Left ventricle myocardium inferior (tissue), 1 donor: ENCODE measurements at regions not wholly inside any gene's neighbourhood (a gene's known extent, or its start where the extent isn't known, plus 50 kb on each side); places are given as distances from the start of the nearest gene placed in this dataset.

Experiments
- DNase-seq: peaks from one replicate; pipeline ENCODE4 v3.0.0-alpha.2; 2020
- H3K27ac ChIP-seq: fragments of 200-600 bp; replicated peaks from 2 replicates; pipeline ENCODE4 v1.8.0; 2021
- H3K27me3 ChIP-seq: fragments of 200-600 bp; 2 replicates; pipeline ENCODE4 v1.8.0; 2021; ENCODE audit warnings: low read depth
- H3K36me3 ChIP-seq: fragments of 200-600 bp; 2 replicates; pipeline ENCODE4 v1.8.0; 2021
- H3K4me1 ChIP-seq: fragments of 200-600 bp; 2 replicates; pipeline ENCODE4 v1.8.0; 2021
- H3K4me3 ChIP-seq: fragments of 200-600 bp; 2 replicates; pipeline ENCODE4 v1.8.0; 2021; ENCODE audit warnings: mild to moderate bottlenecking, moderate library complexity
- H3K9me3 ChIP-seq: fragments of 200-600 bp; replicated peaks from 2 replicates; pipeline ENCODE4 v1.8.0; 2021
- intact Hi-C: fragments of 100-400 bp; cut with micrococcal nuclease; formaldehyde crosslinking; loops from one replicate; pipeline ENCODE4 v1.11.0; 2022
- TF ChIP-seq, protein P1 (sequence below): fragments of 200-600 bp; IDR thresholded peaks from 2 replicates; pipeline ENCODE4 v1.8.0; 2021; ENCODE audit warnings: antibody characterized with exemption, mild to moderate bottlenecking, borderline replicate concordance
- donor health status: DM: no; HTN: yes; CAD: no; lungs with severe emphysema.

DNA sequence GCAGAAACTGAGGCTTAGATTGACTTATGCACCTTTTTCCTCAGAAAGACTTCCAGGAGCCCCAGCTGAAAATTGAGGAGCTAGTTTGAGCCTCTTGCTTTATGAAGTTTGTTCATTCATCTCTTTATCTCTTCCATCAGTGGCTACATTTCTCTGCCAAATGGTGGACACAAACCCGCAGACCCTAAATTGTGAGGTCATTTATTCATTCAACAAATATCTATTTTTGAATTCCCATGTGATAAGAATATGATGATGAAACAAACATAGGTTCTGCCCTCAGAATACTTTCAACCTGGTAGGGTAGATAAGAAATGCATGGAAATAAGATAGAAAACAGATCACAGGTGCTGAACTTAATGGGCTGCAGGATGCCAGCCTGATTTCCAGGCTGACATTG, 309.4 kb downstream of the TNS1 start:
- H3K27ac ChIP-seq: no peak overlapping the region
- intact Hi-C loops: no loop called here
- no peak for DNase-seq
- H3K27me3 ChIP-seq: no peaks in the 10 kb centered on the region
- no peaks in the 10 kb centered on the region for H3K9me3 ChIP-seq
- no peaks in the 10 kb centered on the region for H3K4me1 ChIP-seq
- H3K4me3 ChIP-seq: no peak overlapping the region
- TF ChIP-seq, protein P1, sequence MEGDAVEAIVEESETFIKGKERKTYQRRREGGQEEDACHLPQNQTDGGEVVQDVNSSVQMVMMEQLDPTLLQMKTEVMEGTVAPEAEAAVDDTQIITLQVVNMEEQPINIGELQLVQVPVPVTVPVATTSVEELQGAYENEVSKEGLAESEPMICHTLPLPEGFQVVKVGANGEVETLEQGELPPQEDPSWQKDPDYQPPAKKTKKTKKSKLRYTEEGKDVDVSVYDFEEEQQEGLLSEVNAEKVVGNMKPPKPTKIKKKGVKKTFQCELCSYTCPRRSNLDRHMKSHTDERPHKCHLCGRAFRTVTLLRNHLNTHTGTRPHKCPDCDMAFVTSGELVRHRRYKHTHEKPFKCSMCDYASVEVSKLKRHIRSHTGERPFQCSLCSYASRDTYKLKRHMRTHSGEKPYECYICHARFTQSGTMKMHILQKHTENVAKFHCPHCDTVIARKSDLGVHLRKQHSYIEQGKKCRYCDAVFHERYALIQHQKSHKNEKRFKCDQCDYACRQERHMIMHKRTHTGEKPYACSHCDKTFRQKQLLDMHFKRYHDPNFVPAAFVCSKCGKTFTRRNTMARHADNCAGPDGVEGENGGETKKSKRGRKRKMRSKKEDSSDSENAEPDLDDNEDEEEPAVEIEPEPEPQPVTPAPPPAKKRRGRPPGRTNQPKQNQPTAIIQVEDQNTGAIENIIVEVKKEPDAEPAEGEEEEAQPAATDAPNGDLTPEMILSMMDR: no peak
- no peaks in the 10 kb centered on the region for H3K36me3 ChIP-seq

DNA sequence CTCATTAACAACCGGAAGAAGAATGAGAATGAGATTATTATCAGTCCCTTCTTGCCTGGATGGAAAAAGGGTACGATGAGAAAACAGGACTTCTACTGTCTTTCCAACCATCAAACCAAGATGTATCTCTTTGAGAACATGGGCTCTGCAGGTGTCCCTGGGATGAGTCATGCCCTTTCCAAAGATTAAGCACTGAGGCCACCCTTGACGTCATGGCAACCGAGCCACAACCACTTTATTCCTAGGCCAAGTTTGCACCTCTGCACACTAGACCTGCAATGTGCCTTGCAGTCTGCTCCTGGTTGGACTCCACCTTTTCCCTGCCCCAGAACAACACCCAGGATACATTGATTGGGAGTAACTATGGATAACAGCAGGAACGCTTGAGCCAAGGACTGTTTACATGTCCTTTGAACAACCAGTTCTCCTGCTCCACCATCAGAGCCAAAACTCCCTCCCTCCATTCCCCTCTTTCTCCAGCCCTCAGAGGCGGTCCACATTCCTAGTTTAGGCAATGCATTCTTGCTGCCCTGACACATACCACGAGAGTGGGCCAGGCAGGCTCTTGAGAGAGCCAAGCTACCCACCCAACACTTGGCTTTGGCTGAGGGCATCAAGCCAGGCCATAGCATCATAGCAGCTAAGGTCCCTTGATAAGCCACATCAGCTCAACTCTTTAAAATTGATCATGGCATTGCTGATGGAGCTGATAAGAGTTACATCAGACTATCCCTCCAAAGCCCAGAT, 310.7 kb downstream of the TNS1 start:
- Histone ChIP-seq H3K27ac (no peak overlapping the region), H3K4me1 (no peaks in the 10 kb centered on the region), H3K9me3 (no peaks in the 10 kb centered on the region), H3K27me3 (no peaks in the 10 kb centered on the region), H3K4me3 (no peak overlapping the region), H3K36me3 (no peaks in the 10 kb centered on the region)
- DNase-seq: peak; percentile 33
- TF ChIP-seq, protein P1: no peak
- intact Hi-C loops: no loop called here

DNA sequence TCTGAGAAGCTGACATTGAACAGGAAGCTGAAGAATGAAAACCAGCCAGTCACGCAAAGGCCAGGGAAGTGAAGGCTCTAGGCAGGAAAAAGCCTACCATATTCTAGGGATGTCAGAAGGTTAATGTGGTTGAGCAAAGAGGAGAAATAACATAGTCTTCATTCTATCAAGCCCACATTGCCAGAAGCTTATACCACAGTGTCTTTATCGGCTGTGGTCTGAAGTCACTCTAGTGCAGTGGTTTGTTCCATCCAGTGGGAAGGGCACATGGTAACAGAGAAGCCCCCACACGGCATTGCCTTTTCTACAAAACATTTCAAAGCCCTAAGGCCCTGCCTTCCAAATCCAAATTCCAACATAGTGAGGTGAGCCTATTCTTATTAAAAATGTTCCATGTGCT, 311.3 kb downstream of the TNS1 start:
- Histone ChIP-seq H3K4me1 (no peaks in the 10 kb centered on the region), H3K27me3 (no peaks in the 10 kb centered on the region), H3K9me3 (no peaks in the 10 kb centered on the region), H3K36me3 (no peaks in the 10 kb centered on the region), H3K27ac (no peak overlapping the region), H3K4me3 (no peak overlapping the region)
- no peak for DNase-seq
- TF ChIP-seq, protein P1: no peak
- intact Hi-C loops: no loop called here

DNA sequence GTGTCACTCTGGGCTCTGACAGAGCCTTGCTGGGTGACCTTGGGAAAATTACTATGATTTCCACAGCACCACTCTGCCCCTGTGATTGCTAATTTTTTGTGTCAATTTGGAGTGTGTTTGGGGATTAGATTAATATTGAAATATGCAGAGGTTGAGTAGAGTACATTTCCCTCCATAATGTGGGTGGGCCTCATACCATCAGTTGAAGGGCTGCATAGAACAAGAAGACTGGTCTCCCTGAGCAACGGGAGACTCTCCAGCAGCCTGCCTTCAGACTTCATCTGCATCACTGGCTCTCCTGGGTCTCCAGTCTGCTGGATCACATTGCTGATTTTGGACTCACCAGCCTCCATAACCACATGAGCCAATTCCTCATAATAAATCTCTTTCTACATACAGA, 313.7 kb downstream of the TNS1 start:
- TF ChIP-seq, protein P1: no peak
- no peak overlapping the region for H3K27ac ChIP-seq
- intact Hi-C loops: no loop called here
- H3K4me1 ChIP-seq: no peaks in the 10 kb centered on the region
- no peaks in the 10 kb centered on the region for H3K27me3 ChIP-seq
- DNase-seq: no peak
- no peak overlapping the region for H3K4me3 ChIP-seq
- H3K9me3 ChIP-seq: no peaks in the 10 kb centered on the region
- H3K36me3 ChIP-seq: no peaks in the 10 kb centered on the region

DNA sequence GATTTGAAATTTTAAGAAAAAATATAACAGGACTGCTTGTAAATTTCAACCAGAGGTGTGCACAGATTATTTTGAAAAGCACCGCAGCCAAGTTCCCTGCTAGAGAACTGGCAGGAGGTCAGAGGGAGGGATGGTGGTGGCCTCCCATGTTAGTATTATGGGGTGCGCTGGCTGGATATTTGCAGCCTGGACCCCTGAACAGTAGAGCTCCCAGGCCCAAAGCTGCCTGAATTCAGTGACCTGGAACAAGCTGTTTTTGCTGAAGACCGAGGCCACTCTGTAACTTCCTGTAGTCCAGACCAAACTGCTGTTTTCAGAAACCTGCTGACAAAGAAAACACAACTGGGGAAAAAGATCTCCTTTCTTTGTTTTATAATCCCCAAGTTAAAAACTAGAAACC, 314.3 kb downstream of the TNS1 start:
- DNase-seq: no peak
- peak overlapping the region; percentile 5 for H3K27ac ChIP-seq
- H3K36me3 ChIP-seq: no peaks in the 10 kb centered on the region
- H3K4me1 ChIP-seq: no peaks in the 10 kb centered on the region
- no peaks in the 10 kb centered on the region for H3K9me3 ChIP-seq
- H3K4me3 ChIP-seq: no peak overlapping the region
- intact Hi-C loops: no loop called here
- TF ChIP-seq, protein P1: no peak
- H3K27me3 ChIP-seq: no peaks in the 10 kb centered on the region
